Testis (tissue), 2 donors: ENCODE measurements at regions not wholly inside any gene's neighbourhood (a gene's known extent, or its start where the extent isn't known, plus 50 kb on each side); places are given as distances from the start of the nearest gene placed in this dataset.

Experiments used
- CTCF ChIP-seq, 3 experiments: fragments of 450-650 bp in 2 of 3; fragments of 200-600 bp in 1 of 3; sonication (generic) in 1 of 3; IDR thresholded peaks; one replicate each; pipeline ENCODE4 v1.5.1; 2016 to 2019; ENCODE audit warnings: antibody characterized with exemption in 3 of 3, mild to moderate bottlenecking in 2 of 3, moderate library complexity in 1 of 3
- POLR2A ChIP-seq: fragments of 450-650 bp; IDR thresholded peaks from one replicate; pipeline ENCODE4 v1.6.1; 2017; ENCODE audit warnings: antibody characterized with exemption, mild to moderate bottlenecking, moderate library complexity

GRCh38 chr18:51811883-51812282 lies 528.1 kb upstream of the DCC start:
- TF ChIP-seq CTCF (IDR thresholded peaks at IDR 0.05) (no peak), POLR2A (no peak)
